ENCODE measurements at regions not wholly inside any gene's neighbourhood (a gene's known extent, or its start where the extent isn't known, plus 50 kb on each side); places are given as distances from the start of the nearest gene placed in this dataset.

DNA sequence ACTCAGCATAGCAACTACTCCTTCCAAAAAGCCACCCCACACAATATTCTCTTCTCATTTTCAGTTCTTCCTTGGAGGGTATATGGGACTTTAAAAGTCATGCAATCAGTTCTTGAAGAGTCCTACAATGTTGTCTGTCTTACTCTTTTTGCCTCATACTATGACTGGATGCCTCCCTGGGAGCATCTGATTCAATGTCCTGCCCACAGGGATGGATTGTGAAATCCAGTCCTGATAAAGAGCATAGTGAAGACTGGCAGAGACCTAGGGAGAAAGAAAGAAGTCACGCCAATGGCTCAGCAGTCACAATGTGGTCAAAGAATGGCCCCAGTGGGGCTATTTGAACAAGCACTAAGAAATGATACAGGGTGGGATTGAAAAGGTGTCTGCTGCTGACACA lies 155.1 kb upstream of the SERPINE2 start:
- H3K27ac Mint-ChIP-seq: no peak overlapping the region
- Histone ChIP-seq H3K4me1 (no peaks in the 10 kb centered on the region), H3K9me3 (ENCODE audit: low read depth) (no peaks in the 10 kb centered on the region), H2AFZ (replicated peaks) (no peak overlapping the region), H3K36me3 (no peaks in the 10 kb centered on the region), H3K27ac (no peak overlapping the region), H4K20me1 (ENCODE audit: low read depth) (no peaks in the 10 kb centered on the region), H3F3A (ENCODE audit: low read depth) (no peaks in the 10 kb centered on the region), H3K9ac (no peak overlapping the region), H3K79me2 (ENCODE audit: low read depth) (no peaks in the 10 kb centered on the region), H3K4me3 (no peak overlapping the region), H3K4me2 (no peak overlapping the region), H3K27me3 (no peaks in the 10 kb centered on the region)
- H3K4me3 Mint-ChIP-seq: no peak overlapping the region
- DNase-seq (ENCODE audit: low spot score): no peak
- H3K4me1 Mint-ChIP-seq: no peaks in the 10 kb centered on the region
- no peaks in the 10 kb centered on the region for H3K36me3 Mint-ChIP-seq
- H3K27me3 Mint-ChIP-seq (ENCODE audit: insufficient read depth, low read depth): no peaks in the 10 kb centered on the region
- TF ChIP-seq, protein P1, sequence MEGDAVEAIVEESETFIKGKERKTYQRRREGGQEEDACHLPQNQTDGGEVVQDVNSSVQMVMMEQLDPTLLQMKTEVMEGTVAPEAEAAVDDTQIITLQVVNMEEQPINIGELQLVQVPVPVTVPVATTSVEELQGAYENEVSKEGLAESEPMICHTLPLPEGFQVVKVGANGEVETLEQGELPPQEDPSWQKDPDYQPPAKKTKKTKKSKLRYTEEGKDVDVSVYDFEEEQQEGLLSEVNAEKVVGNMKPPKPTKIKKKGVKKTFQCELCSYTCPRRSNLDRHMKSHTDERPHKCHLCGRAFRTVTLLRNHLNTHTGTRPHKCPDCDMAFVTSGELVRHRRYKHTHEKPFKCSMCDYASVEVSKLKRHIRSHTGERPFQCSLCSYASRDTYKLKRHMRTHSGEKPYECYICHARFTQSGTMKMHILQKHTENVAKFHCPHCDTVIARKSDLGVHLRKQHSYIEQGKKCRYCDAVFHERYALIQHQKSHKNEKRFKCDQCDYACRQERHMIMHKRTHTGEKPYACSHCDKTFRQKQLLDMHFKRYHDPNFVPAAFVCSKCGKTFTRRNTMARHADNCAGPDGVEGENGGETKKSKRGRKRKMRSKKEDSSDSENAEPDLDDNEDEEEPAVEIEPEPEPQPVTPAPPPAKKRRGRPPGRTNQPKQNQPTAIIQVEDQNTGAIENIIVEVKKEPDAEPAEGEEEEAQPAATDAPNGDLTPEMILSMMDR (IDR thresholded peaks at IDR 0.05): no peak
- TF ChIP-seq EZH2phosphoT487 (IDR thresholded peaks at IDR 0.05) (no peak), EZH2 (IDR thresholded peaks at IDR 0.05) (no peak)
- peaks cover 3% of the 10 kb centered on the region for H3K9me3 Mint-ChIP-seq

DNA sequence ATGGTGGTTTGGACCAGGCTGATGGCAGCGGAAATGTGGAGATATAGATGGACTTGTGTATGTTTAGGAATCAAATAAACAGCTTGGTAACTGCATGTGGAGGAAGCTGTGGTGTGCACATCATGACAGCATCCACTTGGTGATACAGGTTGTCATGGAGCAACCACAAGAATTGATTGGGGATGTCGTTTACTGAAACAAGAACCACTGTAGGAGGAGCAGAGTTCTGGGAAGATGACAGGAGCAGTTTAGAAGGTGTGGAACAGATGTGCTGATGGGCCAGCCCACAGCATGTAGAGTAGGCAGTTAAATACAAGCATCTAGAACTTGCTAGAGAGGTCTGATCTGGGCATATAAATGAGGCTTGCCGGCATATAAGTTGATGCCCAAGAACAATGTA lies 152.4 kb upstream of the SERPINE2 start:
- H3K9ac ChIP-seq: no peak overlapping the region
- H3K4me3 ChIP-seq: no peak overlapping the region
- TF ChIP-seq EZH2phosphoT487 (IDR thresholded peaks at IDR 0.05) (no peak), EZH2 (IDR thresholded peaks at IDR 0.05) (no peak)
- TF ChIP-seq, protein P1 (IDR thresholded peaks at IDR 0.05): no peak
- Mint-ChIP-seq H3K36me3 (no peaks in the 10 kb centered on the region), H3K4me3 (no peak overlapping the region), H3K27me3 (ENCODE audit: insufficient read depth, low read depth) (no peaks in the 10 kb centered on the region), H3K27ac (no peak overlapping the region), H3K9me3 (peaks cover 8% of the 10 kb centered on the region), H3K4me1 (no peaks in the 10 kb centered on the region)
- H3K79me2 ChIP-seq (ENCODE audit: low read depth): no peaks in the 10 kb centered on the region
- H3K9me3 ChIP-seq (ENCODE audit: low read depth): no peaks in the 10 kb centered on the region
- no peaks in the 10 kb centered on the region for H3K36me3 ChIP-seq
- H3K4me2 ChIP-seq: no peak overlapping the region
- H3F3A ChIP-seq (ENCODE audit: low read depth): peaks cover 3% of the 10 kb centered on the region
- peaks cover 4% of the 10 kb centered on the region for H3K4me1 ChIP-seq
- H3K27ac ChIP-seq: no peak overlapping the region
- no peak overlapping the region for H2AFZ ChIP-seq (replicated peaks)
- no peaks in the 10 kb centered on the region for H4K20me1 ChIP-seq (ENCODE audit: low read depth)
- no peaks in the 10 kb centered on the region for H3K27me3 ChIP-seq
- DNase-seq (ENCODE audit: low spot score): no peak

DNA sequence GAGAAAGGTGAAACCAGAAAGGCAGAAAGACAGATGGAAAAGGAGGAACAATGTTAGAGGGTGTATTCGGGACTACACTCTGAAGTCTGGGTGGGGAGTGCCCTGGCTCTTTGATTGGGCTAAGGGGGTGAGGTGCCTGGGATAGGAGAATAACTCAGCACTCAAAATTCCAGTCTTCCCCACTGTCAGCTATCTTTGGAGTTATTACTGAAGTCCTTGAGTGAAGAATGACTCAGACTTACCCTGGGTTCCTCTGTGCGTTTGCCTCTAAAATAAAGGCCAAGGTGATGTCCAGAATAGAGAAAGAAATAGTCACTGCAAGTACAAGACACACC lies 151.8 kb upstream of the SERPINE2 start:
- H3K36me3 ChIP-seq: no peaks in the 10 kb centered on the region
- Mint-ChIP-seq H3K36me3 (no peaks in the 10 kb centered on the region), H3K9me3 (peaks cover 8% of the 10 kb centered on the region), H3K4me1 (peaks cover 3% of the 10 kb centered on the region), H3K27ac (no peak overlapping the region), H3K4me3 (no peak overlapping the region), H3K27me3 (ENCODE audit: insufficient read depth, low read depth) (no peaks in the 10 kb centered on the region)
- no peaks in the 10 kb centered on the region for H4K20me1 ChIP-seq (ENCODE audit: low read depth)
- H3K27me3 ChIP-seq: no peaks in the 10 kb centered on the region
- DNase-seq (ENCODE audit: low spot score): no peak
- no peaks in the 10 kb centered on the region for H3K79me2 ChIP-seq (ENCODE audit: low read depth)
- no peak overlapping the region for H3K4me2 ChIP-seq
- H3K4me1 ChIP-seq: peaks cover 9% of the 10 kb centered on the region
- H2AFZ ChIP-seq (replicated peaks): no peak overlapping the region
- no peaks in the 10 kb centered on the region for H3K9me3 ChIP-seq (ENCODE audit: low read depth)
- H3K27ac ChIP-seq: no peak overlapping the region
- TF ChIP-seq EZH2phosphoT487 (IDR thresholded peaks at IDR 0.05): no peak
- TF ChIP-seq EZH2 (IDR thresholded peaks at IDR 0.05): no peak
- TF ChIP-seq, protein P1 (IDR thresholded peaks at IDR 0.05): no peak
- H3K9ac ChIP-seq: no peak overlapping the region
- H3F3A ChIP-seq (ENCODE audit: low read depth): peaks cover 6% of the 10 kb centered on the region
- no peak overlapping the region for H3K4me3 ChIP-seq
